ENCODE measurements at regions not wholly inside any gene's neighbourhood (a gene's known extent, or its start where the extent isn't known, plus 50 kb on each side); places are given as distances from the start of the nearest gene placed in this dataset.

DNA sequence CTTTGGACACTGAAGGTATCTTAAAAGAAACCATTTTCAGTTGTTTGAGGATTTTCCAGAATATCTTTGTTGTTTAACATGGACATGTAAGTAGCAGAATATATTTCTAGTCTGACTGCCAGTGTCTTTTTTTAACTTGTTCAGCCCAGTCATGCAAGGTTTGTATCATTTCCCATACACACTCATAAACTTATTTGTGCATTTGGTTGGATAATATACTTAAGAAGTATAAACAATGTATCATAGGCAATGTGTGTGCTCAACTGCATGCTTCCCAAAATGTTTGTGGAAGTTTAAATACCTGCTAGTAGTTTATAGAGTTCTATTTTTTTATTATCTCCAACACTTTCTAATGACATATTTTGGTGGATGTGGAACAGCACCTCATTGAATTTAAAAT, 707.4 kb upstream of the FBXO33 start:
- no peaks in the 10 kb centered on the region for H3K4me1 ChIP-seq (ENCODE audit: control insufficient read depth in 1 of 2, insufficient read depth in 2 of 2, low read depth in 1 of 2, low read length in 1 of 2)
- H3K9me3 ChIP-seq, result no peaks in the 10 kb centered on the region
- ChIA-PET CTCF (no interaction called here), POLR2A (no interaction called here)
- no peak overlapping the region for H3K9ac ChIP-seq
- no peaks in the 10 kb centered on the region for H3K9me2 ChIP-seq
- TF ChIP-seq MXI1 (IDR thresholded peaks at IDR 0.05; ENCODE audit: low read depth, low read length) (no peak), GABPA (IDR thresholded peaks at IDR 0.05; ENCODE audit: low read depth) (no peak), TAF1 (IDR thresholded peaks at IDR 0.05; ENCODE audit: borderline replicate concordance, low read depth, low read length) (no peak), EP300 (IDR thresholded peaks at IDR 0.05; ENCODE audit: borderline replicate concordance in 1 of 2, low read depth in 1 of 2, low read length in 1 of 2) (no peak), RAD21 (IDR thresholded peaks at IDR 0.05; ENCODE audit: low read length) (no peak), YY1 (IDR thresholded peaks at IDR 0.05; ENCODE audit: low read depth) (no peak), CTCF (IDR thresholded peaks at IDR 0.05) (no peak), TCF12 (IDR thresholded peaks at IDR 0.05) (no peak), CHD2 (IDR thresholded peaks at IDR 0.05; ENCODE audit: low read length, partially characterized antibody) (no peak), SIN3A (IDR thresholded peaks at IDR 0.05; ENCODE audit: borderline replicate concordance, low read depth, low read length) (no peak), RXRA (IDR thresholded peaks at IDR 0.05; ENCODE audit: borderline replicate concordance, low read depth) (no peak), NRF1 (IDR thresholded peaks at IDR 0.05; ENCODE audit: low read depth, low read length) (no peak)
- TF ChIP-seq, protein P1, sequence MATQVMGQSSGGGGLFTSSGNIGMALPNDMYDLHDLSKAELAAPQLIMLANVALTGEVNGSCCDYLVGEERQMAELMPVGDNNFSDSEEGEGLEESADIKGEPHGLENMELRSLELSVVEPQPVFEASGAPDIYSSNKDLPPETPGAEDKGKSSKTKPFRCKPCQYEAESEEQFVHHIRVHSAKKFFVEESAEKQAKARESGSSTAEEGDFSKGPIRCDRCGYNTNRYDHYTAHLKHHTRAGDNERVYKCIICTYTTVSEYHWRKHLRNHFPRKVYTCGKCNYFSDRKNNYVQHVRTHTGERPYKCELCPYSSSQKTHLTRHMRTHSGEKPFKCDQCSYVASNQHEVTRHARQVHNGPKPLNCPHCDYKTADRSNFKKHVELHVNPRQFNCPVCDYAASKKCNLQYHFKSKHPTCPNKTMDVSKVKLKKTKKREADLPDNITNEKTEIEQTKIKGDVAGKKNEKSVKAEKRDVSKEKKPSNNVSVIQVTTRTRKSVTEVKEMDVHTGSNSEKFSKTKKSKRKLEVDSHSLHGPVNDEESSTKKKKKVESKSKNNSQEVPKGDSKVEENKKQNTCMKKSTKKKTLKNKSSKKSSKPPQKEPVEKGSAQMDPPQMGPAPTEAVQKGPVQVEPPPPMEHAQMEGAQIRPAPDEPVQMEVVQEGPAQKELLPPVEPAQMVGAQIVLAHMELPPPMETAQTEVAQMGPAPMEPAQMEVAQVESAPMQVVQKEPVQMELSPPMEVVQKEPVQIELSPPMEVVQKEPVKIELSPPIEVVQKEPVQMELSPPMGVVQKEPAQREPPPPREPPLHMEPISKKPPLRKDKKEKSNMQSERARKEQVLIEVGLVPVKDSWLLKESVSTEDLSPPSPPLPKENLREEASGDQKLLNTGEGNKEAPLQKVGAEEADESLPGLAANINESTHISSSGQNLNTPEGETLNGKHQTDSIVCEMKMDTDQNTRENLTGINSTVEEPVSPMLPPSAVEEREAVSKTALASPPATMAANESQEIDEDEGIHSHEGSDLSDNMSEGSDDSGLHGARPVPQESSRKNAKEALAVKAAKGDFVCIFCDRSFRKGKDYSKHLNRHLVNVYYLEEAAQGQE (IDR thresholded peaks at IDR 0.05; ENCODE audit: low read depth, low read length), result no peak
- TF ChIP-seq, protein P2, sequence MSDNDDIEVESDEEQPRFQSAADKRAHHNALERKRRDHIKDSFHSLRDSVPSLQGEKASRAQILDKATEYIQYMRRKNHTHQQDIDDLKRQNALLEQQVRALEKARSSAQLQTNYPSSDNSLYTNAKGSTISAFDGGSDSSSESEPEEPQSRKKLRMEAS (IDR thresholded peaks at IDR 0.05; ENCODE audit: low read depth), result no peak
- TF ChIP-seq, protein P3, sequence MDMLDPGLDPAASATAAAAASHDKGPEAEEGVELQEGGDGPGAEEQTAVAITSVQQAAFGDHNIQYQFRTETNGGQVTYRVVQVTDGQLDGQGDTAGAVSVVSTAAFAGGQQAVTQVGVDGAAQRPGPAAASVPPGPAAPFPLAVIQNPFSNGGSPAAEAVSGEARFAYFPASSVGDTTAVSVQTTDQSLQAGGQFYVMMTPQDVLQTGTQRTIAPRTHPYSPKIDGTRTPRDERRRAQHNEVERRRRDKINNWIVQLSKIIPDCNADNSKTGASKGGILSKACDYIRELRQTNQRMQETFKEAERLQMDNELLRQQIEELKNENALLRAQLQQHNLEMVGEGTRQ (IDR thresholded peaks at IDR 0.05; ENCODE audit: borderline replicate concordance, low read depth, low read length), result no peak
- H3K36me3 ChIP-seq (replicated peaks in 1 of 2; ENCODE audit: control insufficient read depth in 1 of 2, insufficient read depth in 2 of 2, low read length in 1 of 2), result no peaks in the 10 kb centered on the region
- H3K4me3 ChIP-seq (ENCODE audit: low read depth in 2 of 2, low read length in 1 of 2), result no peak overlapping the region
- no peak overlapping the region for H2AFZ ChIP-seq (ENCODE audit: low read depth)
- no peaks in the 10 kb centered on the region for H4K20me1 ChIP-seq (ENCODE audit: insufficient read depth)
- no peaks in the 10 kb centered on the region for H3K27me3 ChIP-seq (ENCODE audit: insufficient read depth)
- H3K27ac ChIP-seq (ENCODE audit: low read depth in 2 of 2, low read length in 1 of 2), result no peak overlapping the region
- no peak for DNase-seq
- no peaks in the 10 kb centered on the region for H3K79me2 ChIP-seq (ENCODE audit: insufficient read depth)
- no peaks in the 10 kb centered on the region for H3F3A ChIP-seq (replicated peaks; ENCODE audit: insufficient read depth)
- no peak overlapping the region for H3K4me2 ChIP-seq
